ENCODE measurements at regions not wholly inside any gene's neighbourhood (a gene's known extent, or its start where the extent isn't known, plus 50 kb on each side); places are given as distances from the start of the nearest gene placed in this dataset.
"Not testable (repeated sequence)": the region's sequence is repeated elsewhere in the genome, so short reads cannot be mapped to it uniquely, and the experiment has no call there.

GRCh38 chr19:28137772-28138171 lies 1075.2 kb downstream of the UQCRFS1 start:
- no peak overlapping the region for H3K4me3 ChIP-seq (ENCODE audit: low read depth, low read length)
- no peak for TF ChIP-seq CTCF (IDR thresholded peaks at IDR 0.05; ENCODE audit: low read depth, low read length)
- no peak for DNase-seq (ENCODE audit: low read depth, low spot score)
- in situ Hi-C loops (cut with HindIII; ENCODE audit: low sequenced_read_pairs): no loop called here

GRCh38 chr19:28136796-28137195 lies 1076.2 kb downstream of the UQCRFS1 start:
- no peak for DNase-seq (ENCODE audit: low read depth, low spot score)
- H3K4me3 ChIP-seq (ENCODE audit: low read depth, low read length): no peak overlapping the region
- no peak for TF ChIP-seq CTCF (IDR thresholded peaks at IDR 0.05; ENCODE audit: low read depth, low read length)
- in situ Hi-C loops (cut with HindIII; ENCODE audit: low sequenced_read_pairs): no loop called here

- TF ChIP-seq CTCF (IDR thresholded peaks at IDR 0.05; ENCODE audit: low read depth, low read length): no peak
- in situ Hi-C loops (cut with HindIII; ENCODE audit: low sequenced_read_pairs): no loop called here
- no peak for DNase-seq (ENCODE audit: low read depth, low spot score)
- no peak overlapping the region for H3K4me3 ChIP-seq (ENCODE audit: low read depth, low read length)
Measured at GRCh38 chr19:28135825-28136224, 1077.1 kb downstream of the UQCRFS1 start.

- in situ Hi-C loops (cut with HindIII; ENCODE audit: low sequenced_read_pairs): no loop called here
- DNase-seq (ENCODE audit: low read depth, low spot score): no peak
- no peak overlapping the region for H3K4me3 ChIP-seq (ENCODE audit: low read depth, low read length)
- no peak for TF ChIP-seq CTCF (IDR thresholded peaks at IDR 0.05; ENCODE audit: low read depth, low read length)
Measured at GRCh38 chr19:28134311-28134710, 1078.6 kb downstream of the UQCRFS1 start.

GRCh38 chr19:28130881-28131280 lies 1082.1 kb downstream of the UQCRFS1 start:
- in situ Hi-C loops (cut with HindIII; ENCODE audit: low sequenced_read_pairs); H3K4me3 ChIP-seq (ENCODE audit: low read depth, low read length); DNase-seq (ENCODE audit: low read depth, low spot score): not testable (repeated sequence)

- in situ Hi-C loops (cut with HindIII; ENCODE audit: low sequenced_read_pairs): no loop called here
- no peak for DNase-seq (ENCODE audit: low read depth, low spot score)
- no peak overlapping the region for H3K4me3 ChIP-seq (ENCODE audit: low read depth, low read length)
- no peak for TF ChIP-seq CTCF (IDR thresholded peaks at IDR 0.05; ENCODE audit: low read depth, low read length)
Measured at GRCh38 chr19:28130066-28130511, 1082.9 kb downstream of the UQCRFS1 start.

- no peak for TF ChIP-seq CTCF (IDR thresholded peaks at IDR 0.05; ENCODE audit: low read depth, low read length)
- in situ Hi-C loops (cut with HindIII; ENCODE audit: low sequenced_read_pairs): no loop called here
- no peak overlapping the region for H3K4me3 ChIP-seq (ENCODE audit: low read depth, low read length)
- no peak for DNase-seq (ENCODE audit: low read depth, low spot score)
Measured at GRCh38 chr19:28128341-28128740, 1084.6 kb downstream of the UQCRFS1 start.

Data from astrocyte of the spinal cord (primary cell).